Right lobe of liver (tissue), 4 donors: ENCODE measurements at regions not wholly inside any gene's neighbourhood (a gene's known extent, or its start where the extent isn't known, plus 50 kb on each side); places are given as distances from the start of the nearest gene placed in this dataset.

Source experiments
- CTCF ChIP-seq, 4 donors: fragments of 200-600 bp in 3 of 4; fragments of 450-650 bp in 1 of 4; IDR thresholded peaks; one replicate each; pipeline versions ENCODE4 v1.5.1 to v1.8.0; 2016 to 2022; ENCODE audit warnings: antibody characterized with exemption in 4 of 4, mild to moderate bottlenecking in 2 of 4
- POLR2A ChIP-seq: fragments of 450-650 bp; IDR thresholded peaks from one replicate; pipeline ENCODE4 v1.6.1; 2017; ENCODE audit warnings: antibody characterized with exemption, mild to moderate bottlenecking
- donor health status: DM: no; HTN: no; CAD: no.
- donor health status: DM: no; HTN: no; CAD: no.
- donor health status: DM: no; HTN: yes; CAD: no.

DNA sequence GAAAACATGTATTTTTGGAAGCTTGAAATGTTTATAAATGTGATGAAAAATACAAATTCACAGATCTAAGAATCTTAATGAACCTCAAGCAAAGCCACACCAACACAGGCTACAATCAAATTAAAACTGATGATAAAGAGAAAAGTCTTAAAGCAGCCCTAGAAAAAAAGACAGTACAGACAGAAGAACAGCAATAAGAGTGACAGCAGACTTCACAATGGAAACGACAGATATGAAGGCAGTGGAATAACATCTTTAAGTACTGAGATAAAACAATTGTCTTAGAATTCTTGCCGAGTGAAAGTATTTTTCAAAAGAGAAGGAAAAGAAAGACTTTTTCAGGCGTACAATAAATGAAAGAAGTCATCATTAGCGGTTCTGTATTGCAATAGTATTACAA lies 423.6 kb upstream of the LCORL start:
- no peak for TF ChIP-seq CTCF (IDR thresholded peaks at IDR 0.05)
- TF ChIP-seq POLR2A, result no peak
